AG04450 (cell line): ENCODE measurements at regions not wholly inside any gene's neighbourhood (a gene's known extent, or its start where the extent isn't known, plus 50 kb on each side); places are given as distances from the start of the nearest gene placed in this dataset.

Experiments used
- CTCF ChIA-PET: fragments of 300-600, 350-600 bp; formaldehyde crosslinking; extraction: SDS; loops from one replicate; lab custom pipeline; 2022; ENCODE audit warnings: antibody characterized with exemption, inconsistent platforms; lab: Charles Lee
- POLR2A ChIA-PET: fragments of 350-600 bp; formaldehyde crosslinking; extraction: SDS; loops from one replicate; lab custom pipeline; 2021; ENCODE audit warnings: antibody characterized with exemption, inconsistent platforms; lab: Yijun Ruan, JAX
- DNase-seq: peaks from one replicate; pipeline ENCODE4 v3.0.0-alpha.2; 2011; ENCODE audit warnings: low read depth, low spot score
- H3K27ac ChIP-seq: one replicate; pipeline ENCODE4 v1.5.1; 2012; ENCODE audit warnings: low read depth, low read length, control low read depth
- H3K27me3 ChIP-seq: one replicate; pipeline ENCODE4 v1.6.0; 2012; ENCODE audit warnings: low read length; ENCODE audit not compliant: control insufficient read depth, insufficient read depth
- H3K4me3 ChIP-seq: 2 replicates; pipeline ENCODE4 v1.5.1; 2011; ENCODE audit warnings: mild to moderate bottlenecking, low read depth, low read length, control low read depth
- H3K9me3 ChIP-seq: 2 replicates; pipeline ENCODE4 v1.5.1; 2012; ENCODE audit warnings: low read length; ENCODE audit not compliant: control insufficient read depth, insufficient read depth
- CTCF ChIP-seq: IDR thresholded peaks from 2 replicates; pipeline ENCODE4 v1.5.1; 2011; ENCODE audit warnings: low read depth, low read length, control low read depth, inconsistent platforms

- DNase-seq: no peak
- ChIA-PET POLR2A (no interaction called here), CTCF (no interaction called here)
- Histone ChIP-seq H3K4me3 (no peak overlapping the region), H3K27me3 (no peaks in the 10 kb centered on the region), H3K9me3 (no peaks in the 10 kb centered on the region; the same call in 1 of the 2 replicates), H3K27ac (no peak overlapping the region)
- TF ChIP-seq CTCF: no peak
Observed at GRCh38 chrX:94901849-94902248, 1227.8 kb downstream of the FAM133A start.

GRCh38 chrX:94908171-94908570 is 1234.2 kb downstream of the FAM133A start:
- POLR2A ChIA-PET: no interaction called here
- no peak for TF ChIP-seq CTCF
- DNase-seq: no peak
- CTCF ChIA-PET: no interaction called here
- Histone ChIP-seq H3K27ac (no peak overlapping the region), H3K9me3 (peaks cover 12% of the 10 kb centered on the region), H3K27me3 (no peaks in the 10 kb centered on the region), H3K4me3 (no peak overlapping the region)

GRCh38 chrX:94908648-94909047 is 1234.6 kb downstream of the FAM133A start:
- Histone ChIP-seq H3K27me3 (no peaks in the 10 kb centered on the region), H3K27ac (no peak overlapping the region), H3K9me3 (peaks cover 12% of the 10 kb centered on the region), H3K4me3 (no peak overlapping the region)
- ChIA-PET POLR2A (no interaction called here), CTCF (no interaction called here)
- TF ChIP-seq CTCF: no peak
- DNase-seq: no peak

GRCh38 chrX:94914235-94914634 is 1240.2 kb downstream of the FAM133A start:
- Histone ChIP-seq H3K27me3 (no peaks in the 10 kb centered on the region), H3K9me3 (peaks cover 8% of the 10 kb centered on the region; the same call in 1 of the 2 replicates), H3K4me3 (no peak overlapping the region), H3K27ac (no peak overlapping the region)
- no peak for TF ChIP-seq CTCF
- CTCF ChIA-PET: no interaction called here
- no peak for DNase-seq
- POLR2A ChIA-PET: no interaction called here

- POLR2A ChIA-PET: no interaction called here
- Histone ChIP-seq H3K27ac (no peak overlapping the region), H3K27me3 (no peaks in the 10 kb centered on the region), H3K4me3 (no peak overlapping the region), H3K9me3 (peaks cover 3% of the 10 kb centered on the region; the same call in 1 of the 2 replicates)
- DNase-seq: no peak
- CTCF ChIA-PET: no interaction called here
- TF ChIP-seq CTCF: no peak
Observed at GRCh38 chrX:94932278-94932965, 1258.4 kb downstream of the FAM133A start.
